Erythroblast (primary cell): ENCODE measurements at regions not wholly inside any gene's neighbourhood (a gene's known extent, or its start where the extent isn't known, plus 50 kb on each side); places are given as distances from the start of the nearest gene placed in this dataset.

Source experiments
- GATA1 ChIP-seq: IDR thresholded peaks from 2 replicates; pipeline ENCODE4 v1.6.1; 2011; ENCODE audit warnings: low read depth, mild to moderate bottlenecking, control low read depth, low read length, moderate library complexity
- POLR2A ChIP-seq: IDR thresholded peaks from 2 replicates; pipeline ENCODE4 v1.6.1; 2011; ENCODE audit warnings: mild to moderate bottlenecking, low read length

GRCh38 chr4:162557516-162558106, 393.8 kb upstream of the FSTL5 start:
- TF ChIP-seq POLR2A (no peak), GATA1 (no peak)
